Neural crest cell (in vitro differentiated cells): ENCODE measurements at regions not wholly inside any gene's neighbourhood (a gene's known extent, or its start where the extent isn't known, plus 50 kb on each side); places are given as distances from the start of the nearest gene placed in this dataset.

Source experiments
- DNase-seq: peaks from one replicate; pipeline ENCODE4 v3.0.0; 2021; ENCODE audit warnings: low read depth, mixed read lengths, low spot score
- H3K27ac Mint-ChIP-seq: one replicate; pipeline ENCODE4 v1.8.0; 2021; ENCODE audit warnings: mild to moderate bottlenecking, mixed read lengths; ENCODE audit not compliant: unreplicated experiment
- H3K27me3 Mint-ChIP-seq: 2 replicates; pipeline ENCODE4 v1.8.0; 2021; ENCODE audit warnings: low read depth, mild to moderate bottlenecking, mixed read lengths
- H3K36me3 Mint-ChIP-seq: 2 replicates; pipeline ENCODE4 v1.8.0; 2021; ENCODE audit warnings: low read depth, mild to moderate bottlenecking, mixed read lengths
- H3K4me1 Mint-ChIP-seq: 2 replicates; pipeline ENCODE4 v1.8.0; 2021; ENCODE audit warnings: mixed read lengths
- H3K4me3 Mint-ChIP-seq: one replicate; pipeline ENCODE4 v1.8.0; 2021; ENCODE audit warnings: mild to moderate bottlenecking, mixed read lengths
- H3K9me3 Mint-ChIP-seq: 2 replicates; pipeline ENCODE4 v1.8.0; 2021; ENCODE audit warnings: mixed read lengths
- CTCF ChIP-seq: fragments of 200-600 bp; sonication (generic); conservative IDR thresholded peaks from 2 replicates; pipeline ENCODE4 v1.5.0; 2021; ENCODE audit warnings: antibody characterized with exemption, mild to moderate bottlenecking

GRCh38 chr2:191566344-191566743, 111.6 kb upstream of the NABP1 start:
- Mint-ChIP-seq H3K4me3 (no peak overlapping the region), H3K4me1 (peaks cover 6% of the 10 kb centered on the region), H3K36me3 (no peaks in the 10 kb centered on the region), H3K9me3 (no peaks in the 10 kb centered on the region), H3K27me3 (no peaks in the 10 kb centered on the region), H3K27ac (no peak overlapping the region)
- TF ChIP-seq CTCF = peak; percentile 75
- peak; percentile 68 for DNase-seq

GRCh38 chr2:191567206-191567605, 110.7 kb upstream of the NABP1 start:
- H3K27me3 Mint-ChIP-seq = no peaks in the 10 kb centered on the region
- no peak overlapping the region for H3K27ac Mint-ChIP-seq
- DNase-seq = no peak
- H3K36me3 Mint-ChIP-seq = no peaks in the 10 kb centered on the region
- peaks cover 8% of the 10 kb centered on the region for H3K4me1 Mint-ChIP-seq
- H3K9me3 Mint-ChIP-seq = no peaks in the 10 kb centered on the region
- no peak for TF ChIP-seq CTCF
- H3K4me3 Mint-ChIP-seq = no peak overlapping the region

GRCh38 chr2:191569025-191569424, 108.9 kb upstream of the NABP1 start:
- Mint-ChIP-seq H3K27ac (no peak overlapping the region), H3K36me3 (no peaks in the 10 kb centered on the region), H3K27me3 (no peaks in the 10 kb centered on the region), H3K9me3 (no peaks in the 10 kb centered on the region), H3K4me3 (no peak overlapping the region), H3K4me1 (peaks cover 8% of the 10 kb centered on the region)
- no peak for TF ChIP-seq CTCF
- no peak for DNase-seq

DNA sequence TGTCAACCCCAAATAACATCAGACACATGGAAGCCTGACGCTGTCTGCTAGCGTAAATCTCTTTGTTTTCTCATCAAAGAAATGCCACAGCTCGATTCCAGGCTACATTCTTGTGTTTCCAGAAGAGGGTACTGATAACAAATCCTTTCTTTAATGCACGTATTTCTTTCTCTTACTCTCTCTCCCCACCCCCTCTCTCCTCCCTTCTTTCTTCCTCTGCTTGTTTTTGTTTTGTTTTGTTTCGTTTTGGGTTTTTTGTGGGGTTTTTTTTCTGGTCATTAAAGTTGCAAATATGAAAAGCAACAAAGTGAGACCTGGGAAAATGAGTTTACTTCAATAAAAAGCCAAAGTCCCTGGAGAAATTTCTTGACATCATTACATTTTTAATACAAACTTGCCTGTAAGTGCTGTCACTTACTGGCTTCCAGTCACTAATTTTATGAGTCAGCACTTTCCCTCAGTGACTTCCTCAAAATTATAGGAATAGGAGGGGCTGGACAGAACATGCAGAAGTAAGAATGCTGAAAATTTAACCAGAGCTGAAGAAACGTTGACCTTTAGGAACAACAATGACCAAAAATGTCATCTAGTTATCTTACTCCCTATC, 106.7 kb upstream of the NABP1 start:
- H3K27me3 Mint-ChIP-seq = no peaks in the 10 kb centered on the region
- peaks cover 8% of the 10 kb centered on the region for H3K4me1 Mint-ChIP-seq
- H3K9me3 Mint-ChIP-seq = no peaks in the 10 kb centered on the region
- H3K4me3 Mint-ChIP-seq = no peak overlapping the region
- H3K36me3 Mint-ChIP-seq = no peaks in the 10 kb centered on the region
- DNase-seq = no peak
- H3K27ac Mint-ChIP-seq = peak overlapping the region; percentile 89
- no peak for TF ChIP-seq CTCF

- H3K9me3 Mint-ChIP-seq = no peaks in the 10 kb centered on the region
- no peak overlapping the region for H3K4me3 Mint-ChIP-seq
- DNase-seq = no peak
- no peaks in the 10 kb centered on the region for H3K36me3 Mint-ChIP-seq
- no peaks in the 10 kb centered on the region for H3K27me3 Mint-ChIP-seq
- H3K4me1 Mint-ChIP-seq = peaks cover 8% of the 10 kb centered on the region
- H3K27ac Mint-ChIP-seq = no peak overlapping the region
- no peak for TF ChIP-seq CTCF
Measured at GRCh38 chr2:191572319-191572718, 105.6 kb upstream of the NABP1 start.
